ENCODE measurements at regions not wholly inside any gene's neighbourhood (a gene's known extent, or its start where the extent isn't known, plus 50 kb on each side); places are given as distances from the start of the nearest gene placed in this dataset.

GRCh38 chr7:142452791-142453190 lies 194.9 kb upstream of the PRSS58 start:
- TF ChIP-seq POLR2AphosphoS5 (IDR thresholded peaks at IDR 0.05; ENCODE audit: low read depth, low read length) (no peak), POLR2A (IDR thresholded peaks at IDR 0.05; ENCODE audit: low read depth, low read length) (no peak), TAF1 (IDR thresholded peaks at IDR 0.05; ENCODE audit: borderline replicate concordance, low read depth, low read length) (no peak)

Data from GM12892 (cell line).